MM.1S (cell line): ENCODE measurements at regions not wholly inside any gene's neighbourhood (a gene's known extent, or its start where the extent isn't known, plus 50 kb on each side); places are given as distances from the start of the nearest gene placed in this dataset.

Source experiments
- EZH2phosphoT487 ChIP-seq: fragments of 300-600 bp; sonication (generic); IDR thresholded peaks from 2 replicates; pipeline ENCODE4 v1.6.1; 2018; ENCODE audit warnings: antibody characterized with exemption, low read length
- TF ChIP-seq, protein P1 (sequence below): fragments of 300-600 bp; sonication (generic); IDR thresholded peaks from 2 replicates; pipeline ENCODE4 v1.5.1; 2016; ENCODE audit warnings: antibody characterized with exemption, low read length, mixed read lengths

DNA sequence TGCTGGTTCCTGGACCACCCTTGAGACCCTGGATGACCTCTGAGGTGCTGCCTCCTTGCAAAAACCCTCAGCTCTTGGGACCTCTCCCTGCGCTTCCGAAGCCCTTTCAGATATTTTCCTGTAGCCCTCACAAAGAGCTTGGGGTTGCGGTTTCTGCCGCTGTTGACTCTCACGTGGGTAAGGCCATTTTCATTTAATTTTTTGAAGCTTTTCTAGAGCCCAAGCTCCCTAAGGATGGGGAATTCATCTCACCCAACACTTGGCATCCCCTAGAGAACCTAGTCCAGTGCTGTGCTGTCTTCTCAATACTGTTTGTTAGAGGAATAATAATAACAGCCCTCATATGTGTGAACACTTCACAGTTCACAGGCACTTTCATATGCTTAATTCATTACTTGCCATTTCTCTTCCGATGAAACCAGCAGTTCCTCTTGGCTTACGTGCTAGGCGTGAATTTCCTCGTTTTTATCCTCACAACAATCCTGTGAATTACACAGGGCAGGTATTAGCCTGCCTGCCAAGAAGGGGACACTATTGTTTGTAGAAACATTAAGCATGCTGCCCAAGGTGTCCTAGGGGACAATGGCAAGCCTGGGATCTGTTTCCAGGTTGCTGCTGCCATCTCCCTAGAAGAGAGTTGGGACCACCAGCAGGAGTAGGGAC is 71.6 kb upstream of the CTBP2 start:
- TF ChIP-seq, protein P1, sequence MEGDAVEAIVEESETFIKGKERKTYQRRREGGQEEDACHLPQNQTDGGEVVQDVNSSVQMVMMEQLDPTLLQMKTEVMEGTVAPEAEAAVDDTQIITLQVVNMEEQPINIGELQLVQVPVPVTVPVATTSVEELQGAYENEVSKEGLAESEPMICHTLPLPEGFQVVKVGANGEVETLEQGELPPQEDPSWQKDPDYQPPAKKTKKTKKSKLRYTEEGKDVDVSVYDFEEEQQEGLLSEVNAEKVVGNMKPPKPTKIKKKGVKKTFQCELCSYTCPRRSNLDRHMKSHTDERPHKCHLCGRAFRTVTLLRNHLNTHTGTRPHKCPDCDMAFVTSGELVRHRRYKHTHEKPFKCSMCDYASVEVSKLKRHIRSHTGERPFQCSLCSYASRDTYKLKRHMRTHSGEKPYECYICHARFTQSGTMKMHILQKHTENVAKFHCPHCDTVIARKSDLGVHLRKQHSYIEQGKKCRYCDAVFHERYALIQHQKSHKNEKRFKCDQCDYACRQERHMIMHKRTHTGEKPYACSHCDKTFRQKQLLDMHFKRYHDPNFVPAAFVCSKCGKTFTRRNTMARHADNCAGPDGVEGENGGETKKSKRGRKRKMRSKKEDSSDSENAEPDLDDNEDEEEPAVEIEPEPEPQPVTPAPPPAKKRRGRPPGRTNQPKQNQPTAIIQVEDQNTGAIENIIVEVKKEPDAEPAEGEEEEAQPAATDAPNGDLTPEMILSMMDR, result no peak
- no peak for TF ChIP-seq EZH2phosphoT487
